HG03378 (cell line): ENCODE measurements at regions not wholly inside any gene's neighbourhood (a gene's known extent, or its start where the extent isn't known, plus 50 kb on each side); places are given as distances from the start of the nearest gene placed in this dataset.
"Not testable (repeated sequence)": the region's sequence is repeated elsewhere in the genome, so short reads cannot be mapped to it uniquely, and the experiment has no call there.

ENCODE experiments used
- ATAC-seq: cut with Tn5 transposase; IDR thresholded peaks from one replicate; pipeline ENCODE4 v1.9.1; 2021; ENCODE audit warnings: mild to moderate bottlenecking, moderate library complexity; ENCODE audit not compliant: unreplicated experiment

- ATAC-seq, result no peak
These were observed 92.2 kb upstream of the GNAQ start for GRCh38 chr9:78123808-78124207.

GRCh38 chr9:78122631-78123030, 91.0 kb upstream of the GNAQ start:
- ATAC-seq, result no peak

- no peak for ATAC-seq
These were observed 89.9 kb upstream of the GNAQ start for GRCh38 chr9:78121488-78121887.

GRCh38 chr9:78118742-78119473, 87.3 kb upstream of the GNAQ start:
- peak; percentile 96 for ATAC-seq

- no peak for ATAC-seq
These were observed 83.5 kb upstream of the GNAQ start for GRCh38 chr9:78115073-78115472.

- ATAC-seq, result no peak
These were observed 83.0 kb upstream of the GNAQ start for GRCh38 chr9:78114581-78114980.

GRCh38 chr9:78112406-78112805, 80.8 kb upstream of the GNAQ start:
- no peak for ATAC-seq

- no peak for ATAC-seq
These were observed 80.4 kb upstream of the GNAQ start for GRCh38 chr9:78112004-78112403.

GRCh38 chr9:78109075-78109474, 77.5 kb upstream of the GNAQ start:
- ATAC-seq, result no peak

- not testable (repeated sequence) for ATAC-seq
These were observed 75.0 kb upstream of the GNAQ start for GRCh38 chr9:78106586-78106985.

GRCh38 chr9:78103971-78104433, 72.4 kb upstream of the GNAQ start:
- ATAC-seq, result peak; percentile 90

GRCh38 chr9:78101247-78101646, 69.6 kb upstream of the GNAQ start:
- no peak for ATAC-seq

GRCh38 chr9:78097541-78097940, 65.9 kb upstream of the GNAQ start:
- no peak for ATAC-seq

- no peak for ATAC-seq
These were observed 60.1 kb upstream of the GNAQ start for GRCh38 chr9:78091731-78092130.

- ATAC-seq, result no peak
These were observed 57.5 kb upstream of the GNAQ start for GRCh38 chr9:78089111-78089510.

GRCh38 chr9:78088190-78088589, 56.6 kb upstream of the GNAQ start:
- not testable (repeated sequence) for ATAC-seq
